K562 (cell line): ENCODE measurements at regions not wholly inside any gene's neighbourhood (a gene's known extent, or its start where the extent isn't known, plus 50 kb on each side); places are given as distances from the start of the nearest gene placed in this dataset.

Experiments used
- CHD4 ChIP-seq: fragments of 200-600 bp; sonication (generic); IDR thresholded peaks from 3 replicates; pipeline ENCODE4 v1.6.1; 2012; ENCODE audit warnings: low read depth, mild to moderate bottlenecking, mixed read lengths, low read length, inconsistent platforms; ENCODE audit not compliant: insufficient read depth, insufficient replicate concordance, poor library complexity, severe bottlenecking
- GABPA ChIP-seq: fragments of 200-800 bp; sonication (Bioruptor generic); conservative IDR thresholded peaks from 2 replicates; pipeline ENCODE4 v1.6.1; 2016; ENCODE audit warnings: low read depth, missing genetic modification characterization, missing compliant biosample characterization
- GATA2 ChIP-seq: sonication (generic); formaldehyde crosslinking; IDR thresholded peaks from 2 replicates; pipeline ENCODE4 v1.4.0; 2020; ENCODE audit warnings: mild to moderate bottlenecking, missing genetic modification reagents
- HDAC1 ChIP-seq, 2 experiments: fragments of 450-650 bp; IDR thresholded peaks; 2 replicates each; pipeline ENCODE4 v1.6.1; 2016 to 2017; ENCODE audit warnings: inconsistent platforms in 1 of 2, mild to moderate bottlenecking in 1 of 2, moderate library complexity in 1 of 2
- MCM5 ChIP-seq: fragments of 450-650 bp; IDR thresholded peaks from 2 replicates; pipeline ENCODE4 v1.6.1; 2016; ENCODE audit warnings: low read depth
- RBM14 ChIP-seq: fragments of 200-400 bp; formaldehyde crosslinking; IDR thresholded peaks from 2 replicates; pipeline ENCODE4 v1.6.1; 2018; ENCODE audit warnings: low read depth, mild to moderate bottlenecking, low read length, moderate library complexity, borderline replicate concordance; ENCODE audit not compliant: insufficient read depth
- ZBTB1 ChIP-seq: sonication (generic); formaldehyde crosslinking; IDR thresholded peaks from 2 replicates; pipeline ENCODE4 v1.8.1; 2023; ENCODE audit warnings: missing genetic modification reagents, low read depth, mild to moderate bottlenecking, borderline replicate concordance
- ZNF282 ChIP-seq: sonication (generic); formaldehyde crosslinking; IDR thresholded peaks from 2 replicates; pipeline ENCODE4 v1.8.1; 2023; ENCODE audit warnings: missing genetic modification reagents
- ZSCAN32 ChIP-seq: fragments of 450-650 bp; formaldehyde crosslinking; IDR thresholded peaks from 2 replicates; pipeline ENCODE4 v1.4.0; 2020; ENCODE audit warnings: mild to moderate bottlenecking, moderate library complexity
- TF ChIP-seq, protein P1 (sequence below): fragments of 250-450 bp; sonication (Bioruptor Pico); IDR thresholded peaks from 2 replicates; pipeline ENCODE4 v1.5.0; 2022; ENCODE audit warnings: mild to moderate bottlenecking
- TF ChIP-seq, protein P2 (sequence below): fragments of 250-450 bp; sonication (Bioruptor Pico); IDR thresholded peaks from 2 replicates; pipeline ENCODE4 v1.5.0; 2021
- TF ChIP-seq, protein P3 (sequence below): sonication (generic); formaldehyde crosslinking; IDR thresholded peaks from 2 replicates; pipeline ENCODE4 v1.8.1; 2023; ENCODE audit warnings: mild to moderate bottlenecking, missing genetic modification reagents
- TF ChIP-seq, protein P4 (sequence below): IDR thresholded peaks from 2 replicates; pipeline ENCODE4 v1.6.1; 2014; ENCODE audit warnings: antibody characterized with exemption
- TF ChIP-seq, protein P5 (sequence below): fragments of 450-650 bp; IDR thresholded peaks from 2 replicates; pipeline ENCODE4 v1.6.1; 2016

DNA sequence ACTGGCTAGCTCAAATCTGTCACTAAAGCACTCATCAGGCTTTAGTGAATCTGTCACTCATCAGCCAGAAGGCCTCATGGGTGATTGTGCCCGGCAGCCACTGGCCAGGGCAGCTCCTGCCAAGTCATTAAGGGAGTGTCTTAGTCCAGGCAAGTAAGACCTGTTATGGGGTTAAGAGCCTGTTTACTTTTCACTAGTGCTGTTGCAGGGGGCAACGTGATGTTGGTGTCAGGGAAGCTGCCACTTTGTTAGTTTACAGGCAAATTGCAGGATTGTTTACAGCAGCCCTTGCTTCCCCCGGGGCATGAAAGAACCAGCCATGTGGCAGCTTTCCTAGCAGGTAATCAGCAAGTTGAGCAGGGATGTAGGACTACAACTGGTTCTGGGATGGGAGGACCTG is 155.6 kb upstream of the NCAM1 start:
- no peak for TF ChIP-seq CHD4
- no peak for TF ChIP-seq ZSCAN32
- TF ChIP-seq, protein P1, sequence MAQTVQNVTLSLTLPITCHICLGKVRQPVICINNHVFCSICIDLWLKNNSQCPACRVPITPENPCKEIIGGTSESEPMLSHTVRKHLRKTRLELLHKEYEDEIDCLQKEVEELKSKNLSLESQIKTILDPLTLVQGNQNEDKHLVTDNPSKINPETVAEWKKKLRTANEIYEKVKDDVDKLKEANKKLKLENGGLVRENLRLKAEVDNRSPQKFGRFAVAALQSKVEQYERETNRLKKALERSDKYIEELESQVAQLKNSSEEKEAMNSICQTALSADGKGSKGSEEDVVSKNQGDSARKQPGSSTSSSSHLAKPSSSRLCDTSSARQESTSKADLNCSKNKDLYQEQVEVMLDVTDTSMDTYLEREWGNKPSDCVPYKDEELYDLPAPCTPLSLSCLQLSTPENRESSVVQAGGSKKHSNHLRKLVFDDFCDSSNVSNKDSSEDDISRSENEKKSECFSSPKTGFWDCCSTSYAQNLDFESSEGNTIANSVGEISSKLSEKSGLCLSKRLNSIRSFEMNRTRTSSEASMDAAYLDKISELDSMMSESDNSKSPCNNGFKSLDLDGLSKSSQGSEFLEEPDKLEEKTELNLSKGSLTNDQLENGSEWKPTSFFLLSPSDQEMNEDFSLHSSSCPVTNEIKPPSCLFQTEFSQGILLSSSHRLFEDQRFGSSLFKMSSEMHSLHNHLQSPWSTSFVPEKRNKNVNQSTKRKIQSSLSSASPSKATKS (CRISPR knock-in tag), result no peak
- TF ChIP-seq, protein P2, sequence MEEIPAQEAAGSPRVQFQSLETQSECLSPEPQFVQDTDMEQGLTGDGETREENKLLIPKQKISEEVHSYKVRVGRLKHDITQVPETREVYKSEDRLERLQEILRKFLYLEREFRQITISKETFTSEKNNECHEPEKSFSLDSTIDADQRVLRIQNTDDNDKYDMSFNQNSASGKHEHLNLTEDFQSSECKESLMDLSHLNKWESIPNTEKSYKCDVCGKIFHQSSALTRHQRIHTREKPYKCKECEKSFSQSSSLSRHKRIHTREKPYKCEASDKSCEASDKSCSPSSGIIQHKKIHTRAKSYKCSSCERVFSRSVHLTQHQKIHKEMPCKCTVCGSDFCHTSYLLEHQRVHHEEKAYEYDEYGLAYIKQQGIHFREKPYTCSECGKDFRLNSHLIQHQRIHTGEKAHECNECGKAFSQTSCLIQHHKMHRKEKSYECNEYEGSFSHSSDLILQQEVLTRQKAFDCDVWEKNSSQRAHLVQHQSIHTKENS, result no peak
- TF ChIP-seq GABPA (tag), result no peak
- TF ChIP-seq HDAC1 (IDR thresholded peaks at IDR 0.05), result no peak
- TF ChIP-seq, protein P3, sequence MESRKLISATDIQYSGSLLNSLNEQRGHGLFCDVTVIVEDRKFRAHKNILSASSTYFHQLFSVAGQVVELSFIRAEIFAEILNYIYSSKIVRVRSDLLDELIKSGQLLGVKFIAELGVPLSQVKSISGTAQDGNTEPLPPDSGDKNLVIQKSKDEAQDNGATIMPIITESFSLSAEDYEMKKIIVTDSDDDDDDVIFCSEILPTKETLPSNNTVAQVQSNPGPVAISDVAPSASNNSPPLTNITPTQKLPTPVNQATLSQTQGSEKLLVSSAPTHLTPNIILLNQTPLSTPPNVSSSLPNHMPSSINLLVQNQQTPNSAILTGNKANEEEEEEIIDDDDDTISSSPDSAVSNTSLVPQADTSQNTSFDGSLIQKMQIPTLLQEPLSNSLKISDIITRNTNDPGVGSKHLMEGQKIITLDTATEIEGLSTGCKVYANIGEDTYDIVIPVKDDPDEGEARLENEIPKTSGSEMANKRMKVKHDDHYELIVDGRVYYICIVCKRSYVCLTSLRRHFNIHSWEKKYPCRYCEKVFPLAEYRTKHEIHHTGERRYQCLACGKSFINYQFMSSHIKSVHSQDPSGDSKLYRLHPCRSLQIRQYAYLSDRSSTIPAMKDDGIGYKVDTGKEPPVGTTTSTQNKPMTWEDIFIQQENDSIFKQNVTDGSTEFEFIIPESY, result no peak
- no peak for TF ChIP-seq RBM14
- no peak for TF ChIP-seq ZBTB1 (CRISPR knock-in tag)
- TF ChIP-seq, protein P4, sequence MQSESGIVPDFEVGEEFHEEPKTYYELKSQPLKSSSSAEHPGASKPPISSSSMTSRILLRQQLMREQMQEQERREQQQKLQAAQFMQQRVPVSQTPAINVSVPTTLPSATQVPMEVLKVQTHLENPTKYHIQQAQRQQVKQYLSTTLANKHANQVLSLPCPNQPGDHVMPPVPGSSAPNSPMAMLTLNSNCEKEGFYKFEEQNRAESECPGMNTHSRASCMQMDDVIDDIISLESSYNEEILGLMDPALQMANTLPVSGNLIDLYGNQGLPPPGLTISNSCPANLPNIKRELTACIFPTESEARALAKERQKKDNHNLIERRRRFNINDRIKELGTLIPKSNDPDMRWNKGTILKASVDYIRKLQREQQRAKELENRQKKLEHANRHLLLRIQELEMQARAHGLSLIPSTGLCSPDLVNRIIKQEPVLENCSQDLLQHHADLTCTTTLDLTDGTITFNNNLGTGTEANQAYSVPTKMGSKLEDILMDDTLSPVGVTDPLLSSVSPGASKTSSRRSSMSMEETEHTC, result no peak
- TF ChIP-seq, protein P5, sequence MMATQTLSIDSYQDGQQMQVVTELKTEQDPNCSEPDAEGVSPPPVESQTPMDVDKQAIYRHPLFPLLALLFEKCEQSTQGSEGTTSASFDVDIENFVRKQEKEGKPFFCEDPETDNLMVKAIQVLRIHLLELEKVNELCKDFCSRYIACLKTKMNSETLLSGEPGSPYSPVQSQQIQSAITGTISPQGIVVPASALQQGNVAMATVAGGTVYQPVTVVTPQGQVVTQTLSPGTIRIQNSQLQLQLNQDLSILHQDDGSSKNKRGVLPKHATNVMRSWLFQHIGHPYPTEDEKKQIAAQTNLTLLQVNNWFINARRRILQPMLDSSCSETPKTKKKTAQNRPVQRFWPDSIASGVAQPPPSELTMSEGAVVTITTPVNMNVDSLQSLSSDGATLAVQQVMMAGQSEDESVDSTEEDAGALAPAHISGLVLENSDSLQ, result no peak
- no peak for TF ChIP-seq GATA2 (CRISPR knock-in tag)
- TF ChIP-seq MCM5, result no peak
- TF ChIP-seq ZNF282 (CRISPR knock-in tag), result no peak
